Cardiac fibroblast (primary cell): ENCODE measurements at regions not wholly inside any gene's neighbourhood (a gene's known extent, or its start where the extent isn't known, plus 50 kb on each side); places are given as distances from the start of the nearest gene placed in this dataset.

ENCODE experiments used
- DNase-seq, 2 donors: peaks; one replicate each; pipeline versions ENCODE4 v3.0.0 to v3.0.0-alpha.2; 2010; ENCODE audit warnings: low read depth in 2 of 2
- H3K4me3 ChIP-seq, 2 donors: replicated peaks in 1 of 2; 1 replicate in 1 of 2; 2 replicates in 1 of 2; pipeline ENCODE4 v1.5.1; 2011; ENCODE audit warnings: low read depth in 2 of 2, low read length in 2 of 2, mild to moderate bottlenecking in 2 of 2, moderate library complexity in 1 of 2
- CTCF ChIP-seq: IDR thresholded peaks from one replicate; pipeline ENCODE4 v1.5.1; 2011; ENCODE audit warnings: low read depth, mild to moderate bottlenecking, low read length, inconsistent platforms

GRCh38 chr21:32144851-32145250 is 134.0 kb downstream of the MIS18A start:
- TF ChIP-seq CTCF: no peak
- no peak overlapping the region for H3K4me3 ChIP-seq
- no peak for DNase-seq

GRCh38 chr21:32143241-32143939 is 135.5 kb downstream of the MIS18A start:
- no peak for TF ChIP-seq CTCF
- no peak for DNase-seq
- H3K4me3 ChIP-seq: no peak overlapping the region

GRCh38 chr21:32141318-32141633 is 137.6 kb downstream of the MIS18A start:
- DNase-seq: no peak
- no peak for TF ChIP-seq CTCF
- H3K4me3 ChIP-seq: no peak overlapping the region

- no peak for DNase-seq
- TF ChIP-seq CTCF: no peak
- H3K4me3 ChIP-seq: no peak overlapping the region
These were observed 138.1 kb downstream of the MIS18A start for GRCh38 chr21:32140604-32141317.

GRCh38 chr21:32140151-32140550 is 138.7 kb downstream of the MIS18A start:
- no peak for TF ChIP-seq CTCF
- no peak for DNase-seq
- no peak overlapping the region for H3K4me3 ChIP-seq

- H3K4me3 ChIP-seq: no peak overlapping the region
- no peak for TF ChIP-seq CTCF
- DNase-seq: no peak
These were observed 140.2 kb downstream of the MIS18A start for GRCh38 chr21:32138658-32139057.
